ENCODE measurements at regions not wholly inside any gene's neighbourhood (a gene's known extent, or its start where the extent isn't known, plus 50 kb on each side); places are given as distances from the start of the nearest gene placed in this dataset.

DNA sequence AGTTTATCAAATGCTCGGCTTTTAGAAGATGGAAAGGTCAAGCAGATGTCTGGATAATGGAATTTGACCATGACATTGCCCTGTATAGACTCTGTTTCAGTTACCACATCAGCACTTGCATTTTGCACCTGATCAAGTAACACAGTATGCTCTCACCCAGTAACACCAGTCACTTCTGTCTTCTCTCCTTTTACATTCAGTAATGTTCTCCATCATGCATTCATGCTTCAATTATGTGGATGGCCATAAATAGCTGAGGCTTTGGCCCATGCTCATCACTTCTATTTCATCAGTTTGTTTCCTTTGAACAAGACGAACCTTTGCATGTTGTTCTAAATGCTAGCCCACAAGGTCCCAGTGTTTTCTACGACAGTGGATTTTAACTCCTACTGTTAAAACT is 322.9 kb upstream of the ACVR2A start:
- H3K27ac ChIP-seq: no peak overlapping the region
- no peak for DNase-seq (ENCODE audit: low spot score)
- ChIA-PET POLR2A (ENCODE audit: low non-redundant PET) (no interaction called here), CTCF (interaction anchor here (0.7 kb wide), 1 partner anchor 128 kb away, joined by 3 read pairs; no protein-coding TSS in a partner anchor)
- TF ChIP-seq, protein P1, sequence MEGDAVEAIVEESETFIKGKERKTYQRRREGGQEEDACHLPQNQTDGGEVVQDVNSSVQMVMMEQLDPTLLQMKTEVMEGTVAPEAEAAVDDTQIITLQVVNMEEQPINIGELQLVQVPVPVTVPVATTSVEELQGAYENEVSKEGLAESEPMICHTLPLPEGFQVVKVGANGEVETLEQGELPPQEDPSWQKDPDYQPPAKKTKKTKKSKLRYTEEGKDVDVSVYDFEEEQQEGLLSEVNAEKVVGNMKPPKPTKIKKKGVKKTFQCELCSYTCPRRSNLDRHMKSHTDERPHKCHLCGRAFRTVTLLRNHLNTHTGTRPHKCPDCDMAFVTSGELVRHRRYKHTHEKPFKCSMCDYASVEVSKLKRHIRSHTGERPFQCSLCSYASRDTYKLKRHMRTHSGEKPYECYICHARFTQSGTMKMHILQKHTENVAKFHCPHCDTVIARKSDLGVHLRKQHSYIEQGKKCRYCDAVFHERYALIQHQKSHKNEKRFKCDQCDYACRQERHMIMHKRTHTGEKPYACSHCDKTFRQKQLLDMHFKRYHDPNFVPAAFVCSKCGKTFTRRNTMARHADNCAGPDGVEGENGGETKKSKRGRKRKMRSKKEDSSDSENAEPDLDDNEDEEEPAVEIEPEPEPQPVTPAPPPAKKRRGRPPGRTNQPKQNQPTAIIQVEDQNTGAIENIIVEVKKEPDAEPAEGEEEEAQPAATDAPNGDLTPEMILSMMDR (conservative IDR thresholded peaks at IDR 0.05; ENCODE audit: low read depth): no peak

- no peak overlapping the region for H3K27ac ChIP-seq
- CTCF ChIA-PET: no interaction called here
- POLR2A ChIA-PET (ENCODE audit: low non-redundant PET): no interaction called here
- DNase-seq (ENCODE audit: low spot score): no peak
- TF ChIP-seq, protein P1 (conservative IDR thresholded peaks at IDR 0.05; ENCODE audit: low read depth): no peak
Measured at GRCh38 chr2:147520817-147521216, 324.0 kb upstream of the ACVR2A start.

DNA sequence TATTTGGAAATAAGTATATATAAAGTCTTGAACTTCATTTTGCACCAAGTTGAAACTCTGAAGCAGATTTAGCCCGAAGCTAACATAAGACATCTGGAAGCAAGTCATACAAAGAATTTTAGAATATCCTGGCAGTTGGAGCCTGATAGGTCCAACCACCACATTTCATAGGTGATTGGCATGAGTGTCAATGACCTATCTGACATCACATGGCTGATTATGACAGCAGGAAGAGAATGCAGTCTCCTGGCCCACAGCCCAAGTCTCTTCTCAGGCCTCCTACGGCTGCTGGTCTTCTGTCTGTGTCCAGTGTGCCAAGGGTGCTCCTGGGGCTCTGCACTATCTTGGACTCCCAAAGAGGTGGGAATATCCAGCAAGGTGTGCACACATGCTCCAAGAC is 325.7 kb upstream of the ACVR2A start:
- H3K27ac ChIP-seq: no peak overlapping the region
- no peak for DNase-seq (ENCODE audit: low spot score)
- TF ChIP-seq, protein P1 (conservative IDR thresholded peaks at IDR 0.05; ENCODE audit: low read depth): no peak
- ChIA-PET POLR2A (ENCODE audit: low non-redundant PET) (no interaction called here), CTCF (no interaction called here)

GRCh38 chr2:147515213-147515612 is 329.6 kb upstream of the ACVR2A start:
- H3K27ac ChIP-seq: no peak overlapping the region
- ChIA-PET CTCF (no interaction called here), POLR2A (ENCODE audit: low non-redundant PET) (no interaction called here)
- no peak for DNase-seq (ENCODE audit: low spot score)
- TF ChIP-seq, protein P1 (conservative IDR thresholded peaks at IDR 0.05; ENCODE audit: low read depth): no peak

DNA sequence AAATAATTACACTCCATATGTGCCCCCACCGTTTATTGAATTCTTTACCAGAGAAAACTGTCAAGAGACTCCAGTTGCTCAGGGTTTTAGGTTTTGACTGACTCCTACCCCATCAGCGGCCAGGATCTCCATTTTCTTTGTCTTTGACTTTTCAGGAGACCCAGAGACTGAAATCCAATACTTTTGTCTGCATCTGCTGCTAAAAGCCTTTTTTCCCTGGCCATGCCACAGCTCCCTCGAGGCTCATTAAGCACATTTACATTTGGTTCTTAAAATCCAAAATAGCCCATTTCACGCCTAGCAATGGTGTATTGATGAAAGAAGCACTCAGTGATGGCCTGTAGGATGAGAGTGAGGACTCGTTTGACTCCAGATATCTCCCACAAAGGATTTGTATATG is 332.6 kb upstream of the ACVR2A start:
- ChIA-PET CTCF (interaction anchor here (0.6 kb wide), 1 partner anchor 397 kb away, joined by 3 read pairs; no protein-coding TSS in a partner anchor), POLR2A (ENCODE audit: low non-redundant PET) (no interaction called here)
- no peak overlapping the region for H3K27ac ChIP-seq
- TF ChIP-seq, protein P1 (conservative IDR thresholded peaks at IDR 0.05; ENCODE audit: low read depth): no peak
- no peak for DNase-seq (ENCODE audit: low spot score)

GRCh38 chr2:147511491-147511948 is 333.3 kb upstream of the ACVR2A start:
- H3K27ac ChIP-seq: peak overlapping the region; percentile 49; the same call in 1 of the 2 replicates
- TF ChIP-seq, protein P1 (conservative IDR thresholded peaks at IDR 0.05; ENCODE audit: low read depth): no peak
- ChIA-PET POLR2A (ENCODE audit: low non-redundant PET) (no interaction called here), CTCF (no interaction called here)
- DNase-seq (ENCODE audit: low spot score): no peak

- ChIA-PET POLR2A (ENCODE audit: low non-redundant PET) (no interaction called here), CTCF (no interaction called here)
- DNase-seq (ENCODE audit: low spot score): no peak
- TF ChIP-seq, protein P1 (conservative IDR thresholded peaks at IDR 0.05; ENCODE audit: low read depth): no peak
- H3K27ac ChIP-seq: no peak overlapping the region
Measured at GRCh38 chr2:147509821-147510220, 335.0 kb upstream of the ACVR2A start.
